GM23248 (cell line): ENCODE measurements at regions not wholly inside any gene's neighbourhood (a gene's known extent, or its start where the extent isn't known, plus 50 kb on each side); places are given as distances from the start of the nearest gene placed in this dataset.

Experiments
- EZH2 ChIP-seq: fragments of 200-600 bp; sonication (generic); IDR thresholded peaks from 2 replicates; pipeline ENCODE4 v1.6.1; 2018; ENCODE audit warnings: antibody characterized with exemption, mild to moderate bottlenecking; ENCODE audit not compliant: insufficient read depth, poor library complexity, severe bottlenecking
- EZH2phosphoT487 ChIP-seq: fragments of 200-600 bp; sonication (generic); IDR thresholded peaks from 2 replicates; pipeline ENCODE4 v1.6.1; 2018; ENCODE audit warnings: antibody characterized with exemption, moderate library complexity, mild to moderate bottlenecking, low read depth; ENCODE audit not compliant: insufficient read depth

GRCh38 chr4:111027526-111027925, 404.6 kb upstream of the PITX2 start:
- TF ChIP-seq EZH2phosphoT487 = no peak
- TF ChIP-seq EZH2 = no peak
